SK-N-SH (cell line): ENCODE measurements at regions not wholly inside any gene's neighbourhood (a gene's known extent, or its start where the extent isn't known, plus 50 kb on each side); places are given as distances from the start of the nearest gene placed in this dataset.

Experiments used
- CTCF ChIA-PET: fragments of 300-600, 350-600 bp; formaldehyde crosslinking; extraction: SDS; loops from one replicate; lab custom pipeline; 2021; lab: Yijun Ruan, JAX
- POLR2A ChIA-PET: fragments of 350-600 bp; sonication (Branson Sonifier 250); formaldehyde crosslinking; extraction: SDS; loops from one replicate; lab custom pipeline; 2020; ENCODE audit warnings: antibody characterized with exemption, inconsistent platforms; lab: Yijun Ruan, JAX
- DNase-seq: peaks from one replicate; pipeline ENCODE4 v3.0.0; 2012
- H2AFZ ChIP-seq: fragments of 200-600 bp; sonication (generic); 2 replicates; pipeline ENCODE4 v1.8.1; 2016; ENCODE audit warnings: antibody characterized with exemption, mild to moderate bottlenecking, low read depth
- H3F3A ChIP-seq: fragments of 200-600 bp; sonication (generic); replicated peaks from 2 replicates; pipeline ENCODE3; 2016; ENCODE audit warnings: antibody characterized with exemption, mild to moderate bottlenecking; ENCODE audit not compliant: insufficient read depth
- H3K27ac ChIP-seq, 2 experiments: fragments of 200-500 bp in 1 of 2; fragments of 200-600 bp in 1 of 2; sonication (Bioruptor generic) in 1 of 2; sonication (generic), shearing (Covaris generic) in 1 of 2; 2 replicates each; pipeline versions ENCODE4 v1.5.1 to v1.6.1; 2014 to 2016; ENCODE audit warnings: low read depth in 2 of 2, inconsistent platforms in 1 of 2, low read length in 1 of 2, mild to moderate bottlenecking in 1 of 2, mixed read lengths in 1 of 2
- H3K27me3 ChIP-seq: fragments of 200-600 bp; sonication (generic), shearing (Covaris generic); 2 replicates; pipeline ENCODE4 v1.6.1; 2016; ENCODE audit warnings: mixed run types; ENCODE audit not compliant: insufficient read depth
- H3K36me3 ChIP-seq, 2 experiments: fragments of 200-500 bp in 1 of 2; fragments of 200-600 bp in 1 of 2; sonication (Bioruptor generic) in 1 of 2; sonication (generic) in 1 of 2; replicated peaks in 1 of 2; 2 replicates each; pipeline versions ENCODE3 to v1.5.1; 2014 to 2016; ENCODE audit warnings: low read length in 1 of 2, mild to moderate bottlenecking in 1 of 2; ENCODE audit not compliant: insufficient read depth in 2 of 2, control insufficient read depth in 1 of 2
- H3K4me1 ChIP-seq, 2 experiments: fragments of 200-500 bp in 1 of 2; fragments of 200-600 bp in 1 of 2; sonication (Bioruptor generic) in 1 of 2; sonication (generic), shearing (Covaris generic) in 1 of 2; 2 replicates each; pipeline versions ENCODE4 v1.5.1 to v1.6.1; 2014 to 2016; ENCODE audit warnings: low read depth in 1 of 2, low read length in 1 of 2, mixed run types in 1 of 2; ENCODE audit not compliant: insufficient read depth in 2 of 2, control insufficient read depth in 1 of 2
- H3K4me2 ChIP-seq: fragments of 200-600 bp; sonication (generic), shearing (Covaris generic); 2 replicates; pipeline ENCODE4 v1.6.1; 2017; ENCODE audit warnings: mixed run types
- H3K4me3 ChIP-seq, 2 experiments: fragments of 200-500 bp in 1 of 2; fragments of 200-600 bp in 1 of 2; sonication (Bioruptor generic) in 1 of 2; sonication (generic), shearing (Covaris generic) in 1 of 2; 2 replicates each; pipeline versions ENCODE4 v1.5.1 to v1.8.1; 2014 to 2016; ENCODE audit warnings: low read depth in 2 of 2, inconsistent platforms in 1 of 2, low read length in 1 of 2, mild to moderate bottlenecking in 1 of 2, mixed read lengths in 1 of 2, moderate library complexity in 1 of 2
- H3K79me2 ChIP-seq: fragments of 200-600 bp; sonication (generic); 2 replicates; pipeline ENCODE4 v1.8.1; 2017; ENCODE audit warnings: mild to moderate bottlenecking; ENCODE audit not compliant: insufficient read depth
- H3K9ac ChIP-seq: fragments of 200-600 bp; sonication (generic); 2 replicates; pipeline ENCODE4 v1.6.1; 2017; ENCODE audit warnings: mixed run types
- H3K9me2 ChIP-seq: fragments of 200-600 bp; sonication (generic); 2 replicates; pipeline ENCODE4 v1.6.1; 2017; ENCODE audit warnings: mixed run types
- H3K9me3 ChIP-seq: fragments of 200-600 bp; sonication (generic); 2 replicates; pipeline ENCODE4 v1.6.1; 2017; ENCODE audit warnings: mixed run types, mild to moderate bottlenecking, moderate library complexity
- H4K20me1 ChIP-seq: fragments of 200-600 bp; sonication (generic); 2 replicates; pipeline ENCODE4 v1.6.1; 2017; ENCODE audit warnings: mild to moderate bottlenecking, mixed run types; ENCODE audit not compliant: insufficient read depth
- CHD2 ChIP-seq: fragments of 150-350 bp; IDR thresholded peaks from 2 replicates; pipeline ENCODE4 v1.6.1; 2018; ENCODE audit warnings: low read length; ENCODE audit not compliant: partially characterized antibody
- EP300 ChIP-seq, 2 experiments: IDR thresholded peaks; 2 replicates each; pipeline versions ENCODE4 v1.4.0 to v1.6.1; 2012; ENCODE audit warnings: borderline replicate concordance in 1 of 2, low read depth in 1 of 2, low read length in 1 of 2
- FOSL2 ChIP-seq: IDR thresholded peaks from 2 replicates; pipeline ENCODE4 v1.4.0; 2012; ENCODE audit warnings: low read depth, mild to moderate bottlenecking, moderate library complexity, borderline replicate concordance
- FOXM1 ChIP-seq: IDR thresholded peaks from 2 replicates; pipeline ENCODE4 v1.4.0; 2012; ENCODE audit warnings: low read depth, mild to moderate bottlenecking
- GABPA ChIP-seq: IDR thresholded peaks from 2 replicates; pipeline ENCODE4 v1.4.0; 2012; ENCODE audit warnings: low read depth, mild to moderate bottlenecking
- JUND ChIP-seq: IDR thresholded peaks from 2 replicates; pipeline ENCODE4 v1.4.0; 2012
- MXI1 ChIP-seq: IDR thresholded peaks from 2 replicates; pipeline ENCODE4 v1.6.1; 2012; ENCODE audit warnings: mild to moderate bottlenecking, low read depth, low read length, improper control_type of control experiment
- NRF1 ChIP-seq: IDR thresholded peaks from 2 replicates; pipeline ENCODE4 v1.6.1; 2012; ENCODE audit warnings: low read depth, mild to moderate bottlenecking, low read length
- POLR2AphosphoS5 ChIP-seq: IDR thresholded peaks from 2 replicates; pipeline ENCODE4 v1.6.1; 2012; ENCODE audit warnings: low read depth, low read length
- RAD21 ChIP-seq: IDR thresholded peaks from 2 replicates; pipeline ENCODE4 v1.6.1; 2012; ENCODE audit warnings: mild to moderate bottlenecking, low read length
- RCOR1 ChIP-seq: fragments of 150-350 bp; IDR thresholded peaks from 2 replicates; pipeline ENCODE4 v1.6.1; 2017; ENCODE audit warnings: antibody characterized with exemption, low read length
- SIN3A ChIP-seq: IDR thresholded peaks from 2 replicates; pipeline ENCODE4 v1.6.1; 2012; ENCODE audit warnings: low read depth, mild to moderate bottlenecking, low read length, moderate library complexity, borderline replicate concordance
- YY1 ChIP-seq: IDR thresholded peaks from 2 replicates; pipeline ENCODE4 v1.4.0; 2012; ENCODE audit warnings: low read depth, mild to moderate bottlenecking
- WGBS: methylation state at CpG from one replicate; pipeline ENCODE4 v1.1.6; 2017; ENCODE audit warnings: low lambda C conversion rate; 5-methylcytosine and 5-hydroxymethylcytosine counted together
- TF ChIP-seq, protein P1 (sequence below): IDR thresholded peaks from 2 replicates; pipeline ENCODE4 v1.4.0; 2012; ENCODE audit warnings: low read depth, borderline replicate concordance
- TF ChIP-seq, protein P2 (sequence below): IDR thresholded peaks from 2 replicates; pipeline ENCODE4 v1.6.1; 2012; ENCODE audit warnings: mild to moderate bottlenecking, low read depth, low read length, moderate library complexity
- TF ChIP-seq, protein P3 (sequence below): fragments of 150-350 bp; IDR thresholded peaks from 2 replicates; pipeline ENCODE4 v1.6.1; 2016; ENCODE audit warnings: mild to moderate bottlenecking, low read depth, low read length
- TF ChIP-seq, protein P4 (sequence below): IDR thresholded peaks from 2 replicates; pipeline ENCODE4 v1.4.0; 2012; ENCODE audit warnings: low read depth
- TF ChIP-seq, protein P5 (sequence below): IDR thresholded peaks from 2 replicates; pipeline ENCODE4 v1.4.0; 2012; ENCODE audit warnings: low read depth, borderline replicate concordance

DNA sequence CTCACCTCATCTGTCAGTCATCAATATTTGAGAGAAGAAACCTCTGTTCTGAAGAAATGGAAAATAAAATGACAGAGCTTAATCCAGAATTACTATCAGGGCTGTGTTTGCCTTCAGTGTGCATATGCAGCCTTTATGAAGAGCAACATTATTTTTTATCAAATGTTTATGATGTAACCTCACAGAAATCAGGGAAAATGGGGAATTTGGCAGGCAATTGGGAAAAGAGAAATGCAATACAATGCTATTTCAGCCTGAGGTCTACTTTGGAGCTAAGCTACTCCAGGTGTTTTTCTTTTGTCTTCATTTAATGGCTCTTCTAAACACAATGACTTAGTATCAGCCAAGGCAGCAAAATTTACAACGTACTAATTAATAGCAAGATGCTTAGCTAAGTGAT, 241.1 kb upstream of the TET2 start:
- CTCF ChIA-PET: interaction anchor here (1.0 to 1.5 kb wide), 2 partner anchors 10 to 569 kb away, joined by 4 read pairs; partner anchors contain the start of gene PPA2
- Histone ChIP-seq H3K9me3 (no peaks in the 10 kb centered on the region), H3K27me3 (no peaks in the 10 kb centered on the region; the same call in 1 of the 2 replicates), H3K27ac (no peak overlapping the region), H3K4me1 (peaks cover 0 to 3% of the 10 kb centered on the region in 2 experiments; a peak in 1 of 4 replicates), H3K4me3 (no peak overlapping the region), H3K36me3 (no peaks in the 10 kb centered on the region), H2AFZ (no peak overlapping the region), H3K4me2 (no peak overlapping the region), H3K9me2 (no peaks in the 10 kb centered on the region), H4K20me1 (no peaks in the 10 kb centered on the region), H3K9ac (no peak overlapping the region), H3F3A (no peaks in the 10 kb centered on the region), H3K79me2 (no peaks in the 10 kb centered on the region)
- 30% methylated on average over 1 of the region's 1 CpG for WGBS
- TF ChIP-seq, protein P1, sequence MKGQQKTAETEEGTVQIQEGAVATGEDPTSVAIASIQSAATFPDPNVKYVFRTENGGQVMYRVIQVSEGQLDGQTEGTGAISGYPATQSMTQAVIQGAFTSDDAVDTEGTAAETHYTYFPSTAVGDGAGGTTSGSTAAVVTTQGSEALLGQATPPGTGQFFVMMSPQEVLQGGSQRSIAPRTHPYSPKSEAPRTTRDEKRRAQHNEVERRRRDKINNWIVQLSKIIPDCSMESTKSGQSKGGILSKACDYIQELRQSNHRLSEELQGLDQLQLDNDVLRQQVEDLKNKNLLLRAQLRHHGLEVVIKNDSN: no peak
- TF ChIP-seq SIN3A (no peak), RAD21 (no peak), RCOR1 (no peak), GABPA (no peak), NRF1 (no peak), FOSL2 (no peak), FOXM1 (no peak), CHD2 (no peak), MXI1 (no peak), POLR2AphosphoS5 (no peak), JUND (no peak), EP300 (IDR thresholded peaks at IDR 0.05; ENCODE audit: borderline replicate concordance in 1 of 2, low read depth in 1 of 2, low read length in 1 of 2) (no peak), YY1 (no peak)
- TF ChIP-seq, protein P2, sequence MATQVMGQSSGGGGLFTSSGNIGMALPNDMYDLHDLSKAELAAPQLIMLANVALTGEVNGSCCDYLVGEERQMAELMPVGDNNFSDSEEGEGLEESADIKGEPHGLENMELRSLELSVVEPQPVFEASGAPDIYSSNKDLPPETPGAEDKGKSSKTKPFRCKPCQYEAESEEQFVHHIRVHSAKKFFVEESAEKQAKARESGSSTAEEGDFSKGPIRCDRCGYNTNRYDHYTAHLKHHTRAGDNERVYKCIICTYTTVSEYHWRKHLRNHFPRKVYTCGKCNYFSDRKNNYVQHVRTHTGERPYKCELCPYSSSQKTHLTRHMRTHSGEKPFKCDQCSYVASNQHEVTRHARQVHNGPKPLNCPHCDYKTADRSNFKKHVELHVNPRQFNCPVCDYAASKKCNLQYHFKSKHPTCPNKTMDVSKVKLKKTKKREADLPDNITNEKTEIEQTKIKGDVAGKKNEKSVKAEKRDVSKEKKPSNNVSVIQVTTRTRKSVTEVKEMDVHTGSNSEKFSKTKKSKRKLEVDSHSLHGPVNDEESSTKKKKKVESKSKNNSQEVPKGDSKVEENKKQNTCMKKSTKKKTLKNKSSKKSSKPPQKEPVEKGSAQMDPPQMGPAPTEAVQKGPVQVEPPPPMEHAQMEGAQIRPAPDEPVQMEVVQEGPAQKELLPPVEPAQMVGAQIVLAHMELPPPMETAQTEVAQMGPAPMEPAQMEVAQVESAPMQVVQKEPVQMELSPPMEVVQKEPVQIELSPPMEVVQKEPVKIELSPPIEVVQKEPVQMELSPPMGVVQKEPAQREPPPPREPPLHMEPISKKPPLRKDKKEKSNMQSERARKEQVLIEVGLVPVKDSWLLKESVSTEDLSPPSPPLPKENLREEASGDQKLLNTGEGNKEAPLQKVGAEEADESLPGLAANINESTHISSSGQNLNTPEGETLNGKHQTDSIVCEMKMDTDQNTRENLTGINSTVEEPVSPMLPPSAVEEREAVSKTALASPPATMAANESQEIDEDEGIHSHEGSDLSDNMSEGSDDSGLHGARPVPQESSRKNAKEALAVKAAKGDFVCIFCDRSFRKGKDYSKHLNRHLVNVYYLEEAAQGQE: no peak
- TF ChIP-seq, protein P3, sequence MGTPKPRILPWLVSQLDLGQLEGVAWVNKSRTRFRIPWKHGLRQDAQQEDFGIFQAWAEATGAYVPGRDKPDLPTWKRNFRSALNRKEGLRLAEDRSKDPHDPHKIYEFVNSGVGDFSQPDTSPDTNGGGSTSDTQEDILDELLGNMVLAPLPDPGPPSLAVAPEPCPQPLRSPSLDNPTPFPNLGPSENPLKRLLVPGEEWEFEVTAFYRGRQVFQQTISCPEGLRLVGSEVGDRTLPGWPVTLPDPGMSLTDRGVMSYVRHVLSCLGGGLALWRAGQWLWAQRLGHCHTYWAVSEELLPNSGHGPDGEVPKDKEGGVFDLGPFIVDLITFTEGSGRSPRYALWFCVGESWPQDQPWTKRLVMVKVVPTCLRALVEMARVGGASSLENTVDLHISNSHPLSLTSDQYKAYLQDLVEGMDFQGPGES: no peak
- TF ChIP-seq, protein P4, sequence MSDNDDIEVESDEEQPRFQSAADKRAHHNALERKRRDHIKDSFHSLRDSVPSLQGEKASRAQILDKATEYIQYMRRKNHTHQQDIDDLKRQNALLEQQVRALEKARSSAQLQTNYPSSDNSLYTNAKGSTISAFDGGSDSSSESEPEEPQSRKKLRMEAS: no peak
- TF ChIP-seq, protein P5, sequence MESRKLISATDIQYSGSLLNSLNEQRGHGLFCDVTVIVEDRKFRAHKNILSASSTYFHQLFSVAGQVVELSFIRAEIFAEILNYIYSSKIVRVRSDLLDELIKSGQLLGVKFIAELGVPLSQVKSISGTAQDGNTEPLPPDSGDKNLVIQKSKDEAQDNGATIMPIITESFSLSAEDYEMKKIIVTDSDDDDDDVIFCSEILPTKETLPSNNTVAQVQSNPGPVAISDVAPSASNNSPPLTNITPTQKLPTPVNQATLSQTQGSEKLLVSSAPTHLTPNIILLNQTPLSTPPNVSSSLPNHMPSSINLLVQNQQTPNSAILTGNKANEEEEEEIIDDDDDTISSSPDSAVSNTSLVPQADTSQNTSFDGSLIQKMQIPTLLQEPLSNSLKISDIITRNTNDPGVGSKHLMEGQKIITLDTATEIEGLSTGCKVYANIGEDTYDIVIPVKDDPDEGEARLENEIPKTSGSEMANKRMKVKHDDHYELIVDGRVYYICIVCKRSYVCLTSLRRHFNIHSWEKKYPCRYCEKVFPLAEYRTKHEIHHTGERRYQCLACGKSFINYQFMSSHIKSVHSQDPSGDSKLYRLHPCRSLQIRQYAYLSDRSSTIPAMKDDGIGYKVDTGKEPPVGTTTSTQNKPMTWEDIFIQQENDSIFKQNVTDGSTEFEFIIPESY: no peak
- no peak for DNase-seq
- POLR2A ChIA-PET: no interaction called here
